Activated CD4-positive, alpha-beta T cell treated with anti-CD3 and anti-CD28 coated beads, Interleukin-2, amount 10 ng/mL, durations not matched to agents 7 days and 5 days (primary cell): ENCODE measurements at regions not wholly inside any gene's neighbourhood (a gene's known extent, or its start where the extent isn't known, plus 50 kb on each side); places are given as distances from the start of the nearest gene placed in this dataset.

ENCODE experiments used
- CTCF ChIA-PET: fragments of 350-600 bp; sonication (Branson Sonifier 250); formaldehyde crosslinking; loops from one replicate; lab custom pipeline; 2021; ENCODE audit warnings: antibody characterized with exemption; lab: Charles Lee
- POLR2A ChIA-PET: fragments of 350-600 bp; sonication (Branson Sonifier 250); formaldehyde crosslinking; loops from one replicate; lab custom pipeline; 2021; ENCODE audit warnings: antibody characterized with exemption; lab: Charles Lee
- DNase-seq: peaks from one replicate; pipeline ENCODE4 v3.0.0-alpha.2; 2020
- H3K27ac Mint-ChIP-seq: one replicate; pipeline ENCODE4 v1.8.0; 2021; ENCODE audit warnings: mild to moderate bottlenecking, moderate library complexity, mixed read lengths
- H3K27me3 Mint-ChIP-seq: one replicate; pipeline ENCODE4 v1.8.0; 2021; ENCODE audit warnings: mixed read lengths
- H3K36me3 Mint-ChIP-seq: one replicate; pipeline ENCODE4 v1.8.0; 2021; ENCODE audit warnings: low read depth, mixed read lengths
- H3K4me1 Mint-ChIP-seq: one replicate; pipeline ENCODE4 v1.8.0; 2021; ENCODE audit warnings: mixed read lengths
- H3K4me3 Mint-ChIP-seq: one replicate; pipeline ENCODE4 v1.8.0; 2021; ENCODE audit warnings: mild to moderate bottlenecking, moderate library complexity, mixed read lengths
- H3K9me3 Mint-ChIP-seq: one replicate; pipeline ENCODE4 v1.8.0; 2021; ENCODE audit warnings: mixed read lengths

GRCh38 chr12:85489194-85489593 is 209.2 kb downstream of the ALX1 start:
- DNase-seq, result no peak
- Mint-ChIP-seq H3K9me3 (no peaks in the 10 kb centered on the region), H3K27ac (no peak overlapping the region), H3K4me3 (no peak overlapping the region), H3K4me1 (no peaks in the 10 kb centered on the region), H3K36me3 (no peaks in the 10 kb centered on the region), H3K27me3 (no peaks in the 10 kb centered on the region)
- POLR2A ChIA-PET, result no interaction called here
- CTCF ChIA-PET, result no interaction called here

DNA sequence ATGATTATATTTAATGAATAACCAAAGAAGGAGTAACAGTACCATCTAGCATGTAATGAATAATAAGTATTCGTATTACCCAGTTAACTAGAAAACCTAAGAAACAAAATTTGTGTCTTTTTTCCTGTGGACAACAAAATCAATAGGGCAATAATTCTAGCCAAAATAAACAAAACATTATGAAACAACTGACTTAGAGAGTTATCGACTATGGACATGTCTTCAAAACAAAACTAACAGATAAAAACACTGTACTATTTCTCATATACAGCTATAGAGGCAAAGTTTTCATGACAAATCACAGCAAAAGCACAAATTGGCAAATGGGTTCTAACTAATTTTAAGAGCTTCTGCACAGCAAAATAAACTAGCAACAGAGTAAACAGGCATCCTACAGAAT is 224.1 kb downstream of the ALX1 start:
- H3K4me3 Mint-ChIP-seq, result no peak overlapping the region
- H3K27me3 Mint-ChIP-seq, result no peaks in the 10 kb centered on the region
- H3K36me3 Mint-ChIP-seq, result no peaks in the 10 kb centered on the region
- ChIA-PET POLR2A (no interaction called here), CTCF (no interaction called here)
- H3K27ac Mint-ChIP-seq, result no peak overlapping the region
- H3K4me1 Mint-ChIP-seq, result no peaks in the 10 kb centered on the region
- DNase-seq, result no peak
- no peaks in the 10 kb centered on the region for H3K9me3 Mint-ChIP-seq

GRCh38 chr12:85504624-85505023 is 224.6 kb downstream of the ALX1 start:
- H3K27me3 Mint-ChIP-seq, result no peaks in the 10 kb centered on the region
- no peaks in the 10 kb centered on the region for H3K9me3 Mint-ChIP-seq
- no peak overlapping the region for H3K27ac Mint-ChIP-seq
- H3K36me3 Mint-ChIP-seq, result no peaks in the 10 kb centered on the region
- CTCF ChIA-PET, result no interaction called here
- H3K4me1 Mint-ChIP-seq, result peaks cover 4% of the 10 kb centered on the region
- H3K4me3 Mint-ChIP-seq, result no peak overlapping the region
- POLR2A ChIA-PET, result no interaction called here
- no peak for DNase-seq

- POLR2A ChIA-PET, result no interaction called here
- H3K27me3 Mint-ChIP-seq, result no peaks in the 10 kb centered on the region
- DNase-seq, result no peak
- no peaks in the 10 kb centered on the region for H3K36me3 Mint-ChIP-seq
- no peaks in the 10 kb centered on the region for H3K9me3 Mint-ChIP-seq
- H3K4me1 Mint-ChIP-seq, result peaks cover 9% of the 10 kb centered on the region
- no peak overlapping the region for H3K4me3 Mint-ChIP-seq
- no peak overlapping the region for H3K27ac Mint-ChIP-seq
- CTCF ChIA-PET, result no interaction called here
Measured at GRCh38 chr12:85507456-85507855, 227.4 kb downstream of the ALX1 start.

GRCh38 chr12:85509081-85509856 is 229.2 kb downstream of the ALX1 start:
- POLR2A ChIA-PET, result no interaction called here
- no peaks in the 10 kb centered on the region for H3K27me3 Mint-ChIP-seq
- no peak overlapping the region for H3K4me3 Mint-ChIP-seq
- CTCF ChIA-PET, result no interaction called here
- H3K27ac Mint-ChIP-seq, result no peak overlapping the region
- no peak for DNase-seq
- H3K9me3 Mint-ChIP-seq, result no peaks in the 10 kb centered on the region
- peaks cover 9% of the 10 kb centered on the region for H3K4me1 Mint-ChIP-seq
- H3K36me3 Mint-ChIP-seq, result no peaks in the 10 kb centered on the region

DNA sequence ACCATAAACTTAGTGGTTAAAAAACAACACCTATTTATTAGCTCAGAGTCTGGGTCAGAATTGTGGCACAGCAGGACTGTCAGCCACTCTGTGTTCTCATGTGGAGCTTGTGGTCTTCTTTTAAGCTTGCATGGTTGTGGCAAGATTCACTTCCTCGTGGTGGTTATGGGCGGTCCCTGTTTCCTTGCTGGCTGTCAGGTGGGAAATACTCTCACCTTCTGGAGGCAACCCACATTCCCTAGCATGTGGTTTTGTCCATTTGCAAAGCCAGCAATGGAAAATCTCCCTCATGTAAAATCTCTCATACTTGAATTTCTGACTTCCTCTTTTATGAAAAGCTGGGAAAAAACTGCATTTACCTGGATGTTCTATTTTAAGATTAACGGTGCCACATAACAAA is 229.8 kb downstream of the ALX1 start:
- no peaks in the 10 kb centered on the region for H3K9me3 Mint-ChIP-seq
- peaks cover 9% of the 10 kb centered on the region for H3K4me1 Mint-ChIP-seq
- no peak for DNase-seq
- ChIA-PET POLR2A (no interaction called here), CTCF (no interaction called here)
- no peaks in the 10 kb centered on the region for H3K27me3 Mint-ChIP-seq
- H3K27ac Mint-ChIP-seq, result no peak overlapping the region
- H3K36me3 Mint-ChIP-seq, result no peaks in the 10 kb centered on the region
- no peak overlapping the region for H3K4me3 Mint-ChIP-seq

DNA sequence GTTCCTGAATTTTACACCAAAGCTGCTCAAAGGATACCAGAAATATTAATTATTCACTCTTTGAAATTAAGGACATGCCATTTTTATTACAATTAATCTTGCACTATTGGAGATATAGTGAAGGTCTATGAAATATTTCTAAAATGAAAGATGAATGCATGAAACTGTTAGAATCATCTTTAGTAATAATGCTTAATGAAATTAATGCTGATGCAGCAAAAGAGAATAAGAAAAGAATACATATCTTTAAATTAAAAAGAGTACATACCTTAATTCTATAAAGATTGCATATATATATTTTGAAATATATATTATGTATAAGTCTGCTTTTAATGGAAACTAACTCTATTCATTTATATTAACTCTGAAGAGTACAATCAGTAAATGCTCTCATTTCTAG is 236.0 kb downstream of the ALX1 start:
- H3K4me1 Mint-ChIP-seq, result no peaks in the 10 kb centered on the region
- no peaks in the 10 kb centered on the region for H3K27me3 Mint-ChIP-seq
- H3K4me3 Mint-ChIP-seq, result no peak overlapping the region
- H3K27ac Mint-ChIP-seq, result no peak overlapping the region
- H3K36me3 Mint-ChIP-seq, result no peaks in the 10 kb centered on the region
- no peak for DNase-seq
- ChIA-PET CTCF (no interaction called here), POLR2A (no interaction called here)
- H3K9me3 Mint-ChIP-seq, result no peaks in the 10 kb centered on the region

GRCh38 chr12:85516667-85517325 is 236.8 kb downstream of the ALX1 start:
- Mint-ChIP-seq H3K4me3 (no peak overlapping the region), H3K36me3 (no peaks in the 10 kb centered on the region), H3K4me1 (no peaks in the 10 kb centered on the region), H3K27me3 (no peaks in the 10 kb centered on the region), H3K9me3 (no peaks in the 10 kb centered on the region), H3K27ac (no peak overlapping the region)
- ChIA-PET POLR2A (no interaction called here), CTCF (no interaction called here)
- DNase-seq, result no peak

- no peak for DNase-seq
- Mint-ChIP-seq H3K4me3 (no peak overlapping the region), H3K36me3 (no peaks in the 10 kb centered on the region), H3K4me1 (no peaks in the 10 kb centered on the region), H3K27me3 (no peaks in the 10 kb centered on the region), H3K27ac (no peak overlapping the region), H3K9me3 (no peaks in the 10 kb centered on the region)
- CTCF ChIA-PET, result no interaction called here
- POLR2A ChIA-PET, result no interaction called here
Measured at GRCh38 chr12:85519163-85519562, 239.1 kb downstream of the ALX1 start.

DNA sequence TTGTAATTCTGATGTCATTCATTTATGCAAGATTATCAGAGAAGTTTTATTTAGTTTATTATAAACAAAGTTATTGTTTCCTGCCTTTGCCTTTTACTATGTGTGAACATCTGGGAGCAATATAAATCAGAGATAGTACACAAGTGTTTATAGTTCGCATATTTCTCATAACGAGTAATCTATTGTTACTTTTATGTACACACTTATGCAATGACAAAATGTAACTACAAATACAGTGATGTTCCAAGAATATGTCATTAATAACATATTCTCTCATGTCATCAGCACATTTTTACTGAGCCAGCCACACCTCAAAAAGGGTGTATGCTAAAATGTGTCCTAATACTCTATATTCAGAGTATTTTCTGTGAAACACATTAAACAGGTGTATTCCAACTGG is 243.2 kb downstream of the ALX1 start:
- ChIA-PET CTCF (no interaction called here), POLR2A (no interaction called here)
- no peaks in the 10 kb centered on the region for H3K27me3 Mint-ChIP-seq
- no peak overlapping the region for H3K27ac Mint-ChIP-seq
- H3K4me1 Mint-ChIP-seq, result peaks cover 2% of the 10 kb centered on the region
- H3K9me3 Mint-ChIP-seq, result no peaks in the 10 kb centered on the region
- no peak overlapping the region for H3K4me3 Mint-ChIP-seq
- H3K36me3 Mint-ChIP-seq, result no peaks in the 10 kb centered on the region
- no peak for DNase-seq

DNA sequence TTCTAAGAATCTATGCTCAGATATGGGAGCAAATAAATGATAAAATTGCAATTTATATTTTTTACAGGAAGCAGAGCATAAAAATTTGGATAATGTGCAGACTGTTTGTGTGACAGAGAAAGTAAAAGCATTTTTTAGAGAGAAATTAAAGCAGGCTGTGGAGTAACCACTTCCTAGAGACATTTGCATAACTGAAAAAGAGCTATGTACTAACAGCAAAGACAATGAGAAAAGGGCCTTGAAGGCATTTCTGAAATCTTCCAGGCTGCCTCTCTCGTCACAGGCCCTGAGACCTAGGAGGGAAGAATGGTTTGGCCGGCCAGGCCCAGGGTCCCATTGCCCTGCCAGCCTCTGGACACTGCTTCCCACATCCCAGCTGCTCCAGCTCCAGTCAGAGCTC is 247.2 kb downstream of the ALX1 start:
- ChIA-PET CTCF (no interaction called here), POLR2A (interaction anchor here (0.6 kb wide), 1 partner anchor 139 kb away, joined by 3 read pairs; no protein-coding TSS in a partner anchor)
- no peaks in the 10 kb centered on the region for H3K36me3 Mint-ChIP-seq
- H3K4me3 Mint-ChIP-seq, result no peak overlapping the region
- no peaks in the 10 kb centered on the region for H3K27me3 Mint-ChIP-seq
- H3K27ac Mint-ChIP-seq, result no peak overlapping the region
- H3K4me1 Mint-ChIP-seq, result peaks cover 2% of the 10 kb centered on the region
- H3K9me3 Mint-ChIP-seq, result no peaks in the 10 kb centered on the region
- DNase-seq, result no peak

- ChIA-PET CTCF (no interaction called here), POLR2A (no interaction called here)
- Mint-ChIP-seq H3K4me1 (peaks cover 2% of the 10 kb centered on the region), H3K4me3 (no peak overlapping the region), H3K27me3 (no peaks in the 10 kb centered on the region), H3K36me3 (no peaks in the 10 kb centered on the region), H3K27ac (no peak overlapping the region), H3K9me3 (no peaks in the 10 kb centered on the region)
- no peak for DNase-seq
Measured at GRCh38 chr12:85529896-85530295, 249.9 kb downstream of the ALX1 start.

DNA sequence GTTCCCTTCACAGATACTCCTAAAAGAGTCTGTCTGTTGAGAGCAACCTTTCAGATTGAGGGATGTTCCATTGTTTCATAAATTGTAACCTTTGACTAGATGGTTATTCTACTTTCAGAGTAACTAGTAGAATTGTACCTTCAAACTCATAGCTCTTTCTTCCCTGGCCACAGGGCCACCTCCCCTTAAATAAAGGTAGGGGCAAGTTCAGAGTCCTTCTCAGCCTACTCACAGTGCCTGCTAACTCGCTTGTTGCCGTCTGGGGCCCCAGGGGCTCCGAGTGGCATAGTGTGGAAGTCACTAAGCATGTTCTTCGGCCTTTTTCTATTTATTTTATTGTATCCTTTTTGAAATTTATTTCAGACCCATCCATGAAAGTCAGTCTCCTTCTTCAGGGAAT is 250.4 kb downstream of the ALX1 start:
- no peaks in the 10 kb centered on the region for H3K9me3 Mint-ChIP-seq
- peaks cover 2% of the 10 kb centered on the region for H3K4me1 Mint-ChIP-seq
- no peaks in the 10 kb centered on the region for H3K27me3 Mint-ChIP-seq
- no peak overlapping the region for H3K27ac Mint-ChIP-seq
- no peak overlapping the region for H3K4me3 Mint-ChIP-seq
- CTCF ChIA-PET, result no interaction called here
- DNase-seq, result no peak
- no peaks in the 10 kb centered on the region for H3K36me3 Mint-ChIP-seq
- POLR2A ChIA-PET, result no interaction called here

GRCh38 chr12:85531341-85531740 is 251.3 kb downstream of the ALX1 start:
- CTCF ChIA-PET, result no interaction called here

More at GRCh38 chr12:85531341-85531740, 251.3 kb downstream of the ALX1 start:
- H3K27ac Mint-ChIP-seq, result no peak overlapping the region
- POLR2A ChIA-PET, result no interaction called here
- H3K4me1 Mint-ChIP-seq, result peaks cover 2% of the 10 kb centered on the region
- DNase-seq, result no peak
- H3K9me3 Mint-ChIP-seq, result no peaks in the 10 kb centered on the region
- H3K27me3 Mint-ChIP-seq, result no peaks in the 10 kb centered on the region
- H3K4me3 Mint-ChIP-seq, result no peak overlapping the region
- no peaks in the 10 kb centered on the region for H3K36me3 Mint-ChIP-seq
